ENCODE measurements at regions not wholly inside any gene's neighbourhood (a gene's known extent, or its start where the extent isn't known, plus 50 kb on each side); places are given as distances from the start of the nearest gene placed in this dataset.

DNA sequence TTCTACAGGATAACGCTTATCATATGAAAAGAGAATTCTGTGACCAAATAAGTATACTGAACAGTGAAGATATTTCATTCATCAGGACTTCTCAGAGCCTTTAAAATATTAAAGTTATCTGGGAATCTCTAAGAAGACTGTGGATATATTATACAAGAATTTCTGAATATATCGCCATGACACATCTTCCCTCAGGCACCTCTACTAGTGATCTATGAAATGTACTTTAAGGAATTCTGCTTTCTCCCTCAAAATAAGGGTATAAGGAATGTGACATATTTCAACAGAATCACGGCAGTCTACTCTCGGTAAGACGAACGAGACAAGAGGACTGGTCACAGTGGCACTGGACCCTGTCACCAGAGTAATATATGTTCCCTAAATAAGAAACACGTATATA lies 504.2 kb upstream of the PHF14 start:
- no peaks in the 10 kb centered on the region for H3K79me2 ChIP-seq (ENCODE audit: insufficient read depth, low read length)
- H3K4me3 ChIP-seq (ENCODE audit: low read depth in 1 of 2, low read length in 2 of 2), result no peak overlapping the region
- H2AFZ ChIP-seq (ENCODE audit: low read depth, low read length), result no peak overlapping the region
- no peaks in the 10 kb centered on the region for H3K36me3 ChIP-seq (ENCODE audit: insufficient read depth, low read length)
- H4K20me1 ChIP-seq (ENCODE audit: insufficient read depth, low read length), result no peaks in the 10 kb centered on the region
- DNase-seq (no peak), ATAC-seq (ENCODE audit: insufficient read depth, low read depth) (no peak)
- H3K4me1 ChIP-seq (ENCODE audit: insufficient read depth, low read length), result no peaks in the 10 kb centered on the region
- TF ChIP-seq CTCF (IDR thresholded peaks at IDR 0.05; ENCODE audit: borderline replicate concordance, extremely low read depth, low read length, poor library complexity, severe bottlenecking) (no peak), EZH2 (IDR thresholded peaks at IDR 0.05; ENCODE audit: borderline replicate concordance, low read depth, low read length, severe bottlenecking) (no peak)
- H3K4me2 ChIP-seq (ENCODE audit: insufficient read depth, low read length), result no peak overlapping the region
- no peaks in the 10 kb centered on the region for H3K9me3 ChIP-seq (ENCODE audit: insufficient read depth, low read length, severe bottlenecking)
- H3K27me3 ChIP-seq (ENCODE audit: insufficient read depth, low read length, poor library complexity), result no peaks in the 10 kb centered on the region
- no peak overlapping the region for H3K27ac ChIP-seq (ENCODE audit: low read length)
- no peak overlapping the region for H3K9ac ChIP-seq (ENCODE audit: low read depth, low read length)

- ATAC-seq (ENCODE audit: insufficient read depth, low read depth), result no peak
- Histone ChIP-seq H3K4me2 (ENCODE audit: insufficient read depth, low read length) (no peak overlapping the region), H3K27me3 (ENCODE audit: insufficient read depth, low read length, poor library complexity) (no peaks in the 10 kb centered on the region)
These were observed 502.2 kb upstream of the PHF14 start for GRCh38 chr7:10471280-10472058.

DNA sequence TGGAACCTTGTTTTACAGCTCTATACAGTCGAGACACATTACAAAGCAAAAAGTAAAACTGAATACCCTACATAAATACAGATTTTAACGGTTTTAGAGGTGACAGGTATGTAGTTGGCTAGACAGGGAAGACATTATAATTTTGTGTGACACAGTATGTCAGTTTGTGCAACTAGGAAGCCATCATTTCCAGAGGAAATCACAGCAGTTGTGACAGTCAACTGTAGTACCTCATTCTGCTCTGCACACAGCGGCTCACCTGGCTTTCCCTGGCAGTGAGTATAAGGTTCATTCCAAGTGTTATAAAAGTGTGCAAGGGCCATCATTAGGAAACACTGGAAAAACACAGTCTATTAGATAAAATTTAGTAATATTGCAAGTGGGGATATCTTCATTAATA lies 501.6 kb upstream of the PHF14 start:
- Histone ChIP-seq H3K4me1 (ENCODE audit: insufficient read depth, low read length) (no peaks in the 10 kb centered on the region), H4K20me1 (ENCODE audit: insufficient read depth, low read length) (no peaks in the 10 kb centered on the region), H3K4me3 (ENCODE audit: low read depth in 1 of 2, low read length in 2 of 2) (no peak overlapping the region), H3K4me2 (ENCODE audit: insufficient read depth, low read length) (no peak overlapping the region), H3K79me2 (ENCODE audit: insufficient read depth, low read length) (no peaks in the 10 kb centered on the region), H3K9me3 (ENCODE audit: insufficient read depth, low read length, severe bottlenecking) (no peaks in the 10 kb centered on the region), H3K27me3 (ENCODE audit: insufficient read depth, low read length, poor library complexity) (no peaks in the 10 kb centered on the region), H3K9ac (ENCODE audit: low read depth, low read length) (no peak overlapping the region), H2AFZ (ENCODE audit: low read depth, low read length) (no peak overlapping the region), H3K27ac (ENCODE audit: low read length) (no peak overlapping the region), H3K36me3 (ENCODE audit: insufficient read depth, low read length) (no peaks in the 10 kb centered on the region)
- ATAC-seq (ENCODE audit: insufficient read depth, low read depth) (no peak), DNase-seq (no peak)
- TF ChIP-seq CTCF (IDR thresholded peaks at IDR 0.05; ENCODE audit: borderline replicate concordance, extremely low read depth, low read length, poor library complexity, severe bottlenecking), result no peak

More at GRCh38 chr7:10471280-10472058, 502.2 kb upstream of the PHF14 start:
- DNase-seq, result no peak
- Histone ChIP-seq H3K27ac (ENCODE audit: low read length) (no peak overlapping the region), H3K36me3 (ENCODE audit: insufficient read depth, low read length) (no peaks in the 10 kb centered on the region), H4K20me1 (ENCODE audit: insufficient read depth, low read length) (no peaks in the 10 kb centered on the region), H3K4me1 (ENCODE audit: insufficient read depth, low read length) (no peaks in the 10 kb centered on the region), H2AFZ (ENCODE audit: low read depth, low read length) (no peak overlapping the region), H3K9me3 (ENCODE audit: insufficient read depth, low read length, severe bottlenecking) (no peaks in the 10 kb centered on the region), H3K4me3 (ENCODE audit: low read depth in 1 of 2, low read length in 2 of 2) (no peak overlapping the region), H3K9ac (ENCODE audit: low read depth, low read length) (no peak overlapping the region), H3K79me2 (ENCODE audit: insufficient read depth, low read length) (no peaks in the 10 kb centered on the region)
- no peak for TF ChIP-seq EZH2 (IDR thresholded peaks at IDR 0.05; ENCODE audit: borderline replicate concordance, low read depth, low read length, severe bottlenecking)
- no peak for TF ChIP-seq CTCF (IDR thresholded peaks at IDR 0.05; ENCODE audit: borderline replicate concordance, extremely low read depth, low read length, poor library complexity, severe bottlenecking)
